OCI-LY3 (cell line): ENCODE measurements at regions not wholly inside any gene's neighbourhood (a gene's known extent, or its start where the extent isn't known, plus 50 kb on each side); places are given as distances from the start of the nearest gene placed in this dataset.

ENCODE experiments used
- H2AFZ ChIP-seq: fragments of 200-600, 300-600 bp; shearing (Covaris generic); 2 replicates; pipeline ENCODE4 v1.6.0; 2014; ENCODE audit warnings: antibody characterized with exemption, low read depth, low read length
- H3K27ac ChIP-seq: fragments of 200-600, 300-600 bp; sonication (generic); 2 replicates; pipeline ENCODE4 v1.5.1; 2014; ENCODE audit warnings: mild to moderate bottlenecking, low read length, moderate library complexity, mixed read lengths
- H3K27me3 ChIP-seq: fragments of 200-600, 300-600 bp; sonication (generic); 2 replicates; pipeline ENCODE4 v1.6.1; 2014; ENCODE audit warnings: low read depth, low read length, mixed read lengths
- H3K36me3 ChIP-seq: fragments of 200-600, 300-600 bp; sonication (generic); replicated peaks from 2 replicates; pipeline ENCODE3; 2014; ENCODE audit warnings: low read depth, low read length, mixed read lengths
- H3K4me1 ChIP-seq: fragments of 300-600, 200-600 bp; sonication (generic); 2 replicates; pipeline ENCODE4 v1.6.1; 2014; ENCODE audit warnings: low read length, mixed read lengths
- H3K4me2 ChIP-seq: fragments of 200-600, 300-600 bp; sonication (generic); 2 replicates; pipeline ENCODE4 v1.6.1; 2014; ENCODE audit warnings: low read length, mixed read lengths
- H3K4me3 ChIP-seq: fragments of 300-600, 200-600 bp; sonication (generic); 2 replicates; pipeline ENCODE4 v1.5.1; 2014; ENCODE audit warnings: antibody characterized with exemption, mild to moderate bottlenecking, low read length, moderate library complexity
- H3K79me2 ChIP-seq: fragments of 300-600, 200-600 bp; shearing (Covaris generic); 2 replicates; pipeline ENCODE4 v1.6.1; 2014; ENCODE audit warnings: mild to moderate bottlenecking, low read length, mixed read lengths
- H3K9ac ChIP-seq: fragments of 300-600, 200-600 bp; shearing (Covaris generic); 2 replicates; pipeline ENCODE4 v1.6.0; 2014; ENCODE audit warnings: mild to moderate bottlenecking, low read length, moderate library complexity
- H3K9me3 ChIP-seq: fragments of 200-600, 300-600 bp; shearing (Covaris generic); 2 replicates; pipeline ENCODE4 v1.6.1; 2014; ENCODE audit warnings: low read length, mixed read lengths; ENCODE audit not compliant: insufficient read depth
- H4K20me1 ChIP-seq: fragments of 200-600, 300-600 bp; sonication (generic); 2 replicates; pipeline ENCODE4 v1.6.1; 2016; ENCODE audit warnings: low read length, mixed read lengths; ENCODE audit not compliant: insufficient read depth
- EZH2phosphoT487 ChIP-seq: fragments of 200-600 bp; shearing (Covaris generic); IDR thresholded peaks from 2 replicates; pipeline ENCODE4 v1.6.1; 2018; ENCODE audit warnings: antibody characterized with exemption, mixed run types, low read depth
- TF ChIP-seq, protein P1 (sequence below): fragments of 200-600, 300-600 bp; sonication (generic); IDR thresholded peaks from 2 replicates; pipeline ENCODE4 v1.5.1; 2014; ENCODE audit warnings: antibody characterized with exemption, low read length, low read depth

DNA sequence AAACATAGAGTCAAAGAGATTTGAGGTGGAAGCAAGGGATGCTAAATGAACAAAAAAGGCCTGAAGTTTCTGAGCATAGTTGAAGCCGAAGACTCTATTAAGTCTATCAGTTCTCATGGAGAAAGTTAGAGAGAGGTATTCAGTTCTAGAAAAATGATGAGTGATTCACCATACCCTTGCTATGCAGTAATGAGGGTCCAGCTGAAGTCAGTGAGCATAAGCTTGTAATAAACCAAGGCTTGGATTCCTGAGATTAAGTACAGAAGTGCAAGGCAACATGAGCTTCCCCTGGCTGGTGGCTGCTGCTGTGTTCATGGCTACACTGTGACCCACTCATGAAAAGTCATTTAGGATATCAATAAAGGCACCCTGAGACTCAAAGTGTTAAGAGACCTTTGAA, 129.7 kb upstream of the MTAP start:
- Histone ChIP-seq H3K4me2 (no peak overlapping the region), H3K36me3 (no peaks in the 10 kb centered on the region), H3K9ac (no peak overlapping the region), H2AFZ (no peak overlapping the region), H4K20me1 (no peaks in the 10 kb centered on the region), H3K27ac (no peak overlapping the region), H3K9me3 (no peaks in the 10 kb centered on the region), H3K27me3 (peaks cover 13% of the 10 kb centered on the region), H3K4me1 (peaks cover 7% of the 10 kb centered on the region), H3K4me3 (no peak overlapping the region), H3K79me2 (no peaks in the 10 kb centered on the region)
- TF ChIP-seq, protein P1, sequence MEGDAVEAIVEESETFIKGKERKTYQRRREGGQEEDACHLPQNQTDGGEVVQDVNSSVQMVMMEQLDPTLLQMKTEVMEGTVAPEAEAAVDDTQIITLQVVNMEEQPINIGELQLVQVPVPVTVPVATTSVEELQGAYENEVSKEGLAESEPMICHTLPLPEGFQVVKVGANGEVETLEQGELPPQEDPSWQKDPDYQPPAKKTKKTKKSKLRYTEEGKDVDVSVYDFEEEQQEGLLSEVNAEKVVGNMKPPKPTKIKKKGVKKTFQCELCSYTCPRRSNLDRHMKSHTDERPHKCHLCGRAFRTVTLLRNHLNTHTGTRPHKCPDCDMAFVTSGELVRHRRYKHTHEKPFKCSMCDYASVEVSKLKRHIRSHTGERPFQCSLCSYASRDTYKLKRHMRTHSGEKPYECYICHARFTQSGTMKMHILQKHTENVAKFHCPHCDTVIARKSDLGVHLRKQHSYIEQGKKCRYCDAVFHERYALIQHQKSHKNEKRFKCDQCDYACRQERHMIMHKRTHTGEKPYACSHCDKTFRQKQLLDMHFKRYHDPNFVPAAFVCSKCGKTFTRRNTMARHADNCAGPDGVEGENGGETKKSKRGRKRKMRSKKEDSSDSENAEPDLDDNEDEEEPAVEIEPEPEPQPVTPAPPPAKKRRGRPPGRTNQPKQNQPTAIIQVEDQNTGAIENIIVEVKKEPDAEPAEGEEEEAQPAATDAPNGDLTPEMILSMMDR: no peak
- TF ChIP-seq EZH2phosphoT487: no peak

DNA sequence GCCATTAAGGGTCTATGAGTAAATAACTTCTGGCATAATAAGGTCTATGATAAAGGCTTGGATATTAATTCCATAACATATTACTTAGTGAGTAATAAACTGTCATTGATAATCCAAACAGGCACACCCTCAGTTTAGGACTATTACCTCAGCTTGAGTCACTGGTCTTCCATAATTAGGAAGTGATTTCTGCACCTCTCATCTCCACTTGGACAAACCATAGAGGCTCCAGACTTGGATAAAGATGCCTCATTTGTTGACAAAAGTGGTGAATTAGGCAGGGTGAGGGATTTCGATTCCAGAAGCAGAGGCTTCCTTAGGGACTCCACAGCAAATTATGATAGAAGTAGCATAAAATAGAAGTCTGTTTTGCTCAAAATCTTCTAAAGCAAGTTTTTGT, 127.5 kb upstream of the MTAP start:
- Histone ChIP-seq H3K36me3 (no peaks in the 10 kb centered on the region), H3K4me2 (no peak overlapping the region), H3K4me3 (no peak overlapping the region), H2AFZ (no peak overlapping the region), H3K4me1 (peaks cover 7% of the 10 kb centered on the region), H3K79me2 (no peaks in the 10 kb centered on the region), H3K27me3 (peaks cover 22% of the 10 kb centered on the region), H3K27ac (no peak overlapping the region), H3K9me3 (no peaks in the 10 kb centered on the region), H3K9ac (no peak overlapping the region), H4K20me1 (no peaks in the 10 kb centered on the region)
- TF ChIP-seq, protein P1: no peak
- no peak for TF ChIP-seq EZH2phosphoT487

DNA sequence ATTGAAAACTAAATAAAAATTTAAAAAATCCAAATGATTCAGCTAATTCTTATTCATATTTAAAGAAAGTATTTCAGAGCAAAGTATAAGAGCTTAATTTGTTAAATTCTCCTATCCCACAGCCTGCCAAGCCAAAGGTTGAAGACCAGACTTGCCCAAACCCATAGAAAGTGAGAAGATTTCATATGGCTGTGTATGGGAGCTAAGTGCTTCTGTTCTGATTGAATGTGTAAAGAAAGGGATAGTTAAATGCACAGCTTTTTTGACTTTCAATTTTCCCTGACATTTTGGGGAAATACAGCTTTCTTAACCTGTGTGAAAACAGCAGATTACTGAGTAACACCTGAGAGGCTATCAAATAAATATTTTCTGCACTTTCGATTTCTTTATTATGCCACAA, 125.0 kb upstream of the MTAP start:
- Histone ChIP-seq H3K9me3 (no peaks in the 10 kb centered on the region), H3K4me3 (no peak overlapping the region), H4K20me1 (no peaks in the 10 kb centered on the region), H3K27ac (no peak overlapping the region), H3K79me2 (no peaks in the 10 kb centered on the region), H3K9ac (no peak overlapping the region), H3K4me2 (peak overlapping the region; percentile 29), H2AFZ (no peak overlapping the region), H3K36me3 (no peaks in the 10 kb centered on the region), H3K4me1 (peaks cover 7% of the 10 kb centered on the region), H3K27me3 (peaks cover 22% of the 10 kb centered on the region)
- TF ChIP-seq EZH2phosphoT487: no peak
- TF ChIP-seq, protein P1: no peak

DNA sequence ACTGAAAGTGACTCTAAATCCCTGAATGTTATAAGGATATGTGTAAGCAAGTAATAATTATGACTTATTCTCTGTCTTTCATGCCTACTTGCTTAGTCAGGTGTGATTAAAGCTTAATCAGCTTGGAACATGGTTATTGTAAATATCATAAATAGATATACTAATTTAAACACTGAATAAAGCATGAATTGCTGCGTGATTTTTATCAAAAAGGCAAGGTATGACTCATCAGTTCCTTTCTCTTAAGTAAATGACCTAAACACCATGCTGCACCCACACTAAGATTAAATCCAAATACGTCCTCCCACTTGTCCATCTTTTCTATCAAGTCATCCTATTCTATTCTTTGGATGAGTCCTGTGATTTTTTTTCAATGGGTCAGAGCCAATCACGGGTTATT, 124.6 kb upstream of the MTAP start:
- Histone ChIP-seq H3K36me3 (no peaks in the 10 kb centered on the region), H3K4me2 (peak overlapping the region; percentile 29), H3K9ac (no peak overlapping the region), H3K27ac (no peak overlapping the region), H3K9me3 (no peaks in the 10 kb centered on the region), H3K27me3 (peaks cover 20% of the 10 kb centered on the region), H2AFZ (no peak overlapping the region), H3K4me1 (peaks cover 7% of the 10 kb centered on the region), H3K79me2 (no peaks in the 10 kb centered on the region), H4K20me1 (no peaks in the 10 kb centered on the region), H3K4me3 (no peak overlapping the region)
- no peak for TF ChIP-seq EZH2phosphoT487
- TF ChIP-seq, protein P1: no peak
